HCT116 (cell line): ENCODE measurements at regions not wholly inside any gene's neighbourhood (a gene's known extent, or its start where the extent isn't known, plus 50 kb on each side); places are given as distances from the start of the nearest gene placed in this dataset.

Source experiments
- ATAC-seq: fragments of 200-7000 bp; cut with Tn5 transposase; 2 replicates; pipeline ENCODE4 v1.9.1; 2020; ENCODE audit warnings: mild to moderate bottlenecking, moderate library complexity
- BruUV-seq: library from RNA; stranded (reverse); fragments of 400-500 nt; replicated peaks from 2 replicates; lab custom pipeline; 2021; lab: Mats Ljungman, UMichigan
- CTCF ChIA-PET: fragments of 300-600 bp; sonication (Branson Sonifier 250); formaldehyde crosslinking; loops from one replicate; lab custom pipeline; 2021; ENCODE audit warnings: antibody characterized with exemption; lab: Charles Lee
- POLR2A ChIA-PET: fragments of 300-600, 350-600 bp; sonication (Branson Sonifier 250); formaldehyde crosslinking; loops from one replicate; lab custom pipeline; 2021; ENCODE audit warnings: antibody characterized with exemption; lab: Charles Lee
- RAD21 ChIA-PET, 2 experiments: fragments of 300-600 bp; sonication (Branson Sonifier 250); formaldehyde crosslinking; loops; one replicate each; lab custom pipeline; 2023; ENCODE audit warnings: low total read pairs in 2 of 2; ENCODE audit not compliant: uncharacterized antibody in 2 of 2, unreplicated experiment in 2 of 2, low non-redundant PET in 1 of 2; lab: Charles Lee
- DNase-seq: peaks from one replicate; pipeline ENCODE4 v3.0.0-alpha.2; 2010; ENCODE audit warnings: low read depth, low spot score
- H2AFZ ChIP-seq: fragments of 200-600 bp; shearing (Covaris generic), sonication (generic); 2 replicates; pipeline ENCODE4 v1.6.1; 2017; ENCODE audit warnings: low read depth, mixed run types, mixed read lengths, antibody characterized with exemption, low read length; ENCODE audit not compliant: poor library complexity, severe bottlenecking
- H3K27ac ChIP-seq: 2 replicates; pipeline ENCODE4 v1.5.1; 2012; ENCODE audit warnings: low read depth, low read length
- H3K27me3 ChIP-seq: fragments of 200-600 bp; sonication (generic); 2 replicates; pipeline ENCODE4 v1.6.1; 2016; ENCODE audit warnings: mixed run types, low read length, mixed read lengths; ENCODE audit not compliant: insufficient read depth
- H3K36me3 ChIP-seq, 2 experiments: fragments of 200-500 bp in 1 of 2; fragments of 200-600 bp in 1 of 2; sonication (Bioruptor generic) in 1 of 2; sonication (generic) in 1 of 2; 2 replicates each; pipeline versions ENCODE4 v1.5.1 to v1.6.1; 2014 to 2016; ENCODE audit warnings: low read length in 2 of 2, inconsistent platforms in 1 of 2, mixed read lengths in 1 of 2, mixed run types in 1 of 2; ENCODE audit not compliant: insufficient read depth in 2 of 2, control insufficient read depth in 1 of 2
- H3K4me1 ChIP-seq, 2 experiments: fragments of 200-600 bp in 1 of 2; sonication (generic) in 1 of 2; 2 replicates each; pipeline versions ENCODE4 v1.5.1 to v1.6.1; 2012 to 2017; ENCODE audit warnings: low read length in 2 of 2, inconsistent platforms in 1 of 2, mild to moderate bottlenecking in 1 of 2, mixed read lengths in 1 of 2, mixed run types in 1 of 2, moderate library complexity in 1 of 2; ENCODE audit not compliant: insufficient read depth in 2 of 2, control insufficient read depth in 1 of 2
- H3K4me2 ChIP-seq: fragments of 200-600 bp; sonication (generic); 2 replicates; pipeline ENCODE4 v1.6.1; 2017; ENCODE audit warnings: mixed run types, low read length, mixed read lengths
- H3K4me3 ChIP-seq, 2 experiments: fragments of 200-600 bp in 1 of 2; sonication (generic) in 1 of 2; replicated peaks in 1 of 2; 2 replicates each; pipeline ENCODE4 v1.5.1; 2011 to 2016; ENCODE audit warnings: low read length in 2 of 2, control low read depth in 1 of 2, low read depth in 1 of 2, mild to moderate bottlenecking in 1 of 2, mixed read lengths in 1 of 2, mixed run types in 1 of 2
- H3K79me2 ChIP-seq: fragments of 200-600 bp; sonication (generic); 2 replicates; pipeline ENCODE4 v1.6.1; 2017; ENCODE audit warnings: mild to moderate bottlenecking, mixed run types, low read length, moderate library complexity, mixed read lengths; ENCODE audit not compliant: insufficient read depth
- H3K9ac ChIP-seq: fragments of 200-600 bp; sonication (generic); 2 replicates; pipeline ENCODE4 v1.6.1; 2016; ENCODE audit warnings: low read length, mixed read lengths
- H3K9me2 ChIP-seq: fragments of 200-600 bp; sonication (generic), shearing (Covaris generic); 2 replicates; pipeline ENCODE4 v1.6.1; 2017; ENCODE audit warnings: mixed run types, mild to moderate bottlenecking, moderate library complexity; ENCODE audit not compliant: insufficient read depth
- H3K9me3 ChIP-seq, 2 experiments: fragments of 200-500 bp in 1 of 2; fragments of 200-600 bp in 1 of 2; sonication (Bioruptor generic) in 1 of 2; sonication (generic) in 1 of 2; 2 replicates each; pipeline ENCODE4 v1.6.1; 2014 to 2017; ENCODE audit warnings: low read length in 2 of 2, mixed read lengths in 2 of 2, inconsistent platforms in 1 of 2, low read depth in 1 of 2, mild to moderate bottlenecking in 1 of 2, mixed run types in 1 of 2, moderate library complexity in 1 of 2; ENCODE audit not compliant: control insufficient read depth in 1 of 2, insufficient read depth in 1 of 2
- H4K20me1 ChIP-seq: fragments of 200-600 bp; sonication (generic), shearing (Covaris generic); 2 replicates; pipeline ENCODE4 v1.6.1; 2017; ENCODE audit warnings: mixed run types, mild to moderate bottlenecking, moderate library complexity; ENCODE audit not compliant: insufficient read depth
- CEBPB ChIP-seq: IDR thresholded peaks from 2 replicates; pipeline ENCODE4 v1.6.1; 2012; ENCODE audit warnings: low read depth
- CTCF ChIP-seq, 3 experiments: fragments of 200-600 bp in 1 of 3; sonication (generic) in 1 of 3; IDR thresholded peaks in 2 of 3; conservative IDR thresholded peaks in 1 of 3; 2 replicates each; pipeline ENCODE4 v1.5.1; 2012 to 2017; ENCODE audit warnings: low read depth in 2 of 3, low read length in 2 of 3, antibody characterized with exemption in 1 of 3, borderline replicate concordance in 1 of 3, control low read depth in 1 of 3, mild to moderate bottlenecking in 1 of 3, mixed read lengths in 1 of 3, mixed run types in 1 of 3, moderate library complexity in 1 of 3; ENCODE audit not compliant: insufficient read depth in 1 of 3
- EGR1 ChIP-seq: IDR thresholded peaks from 2 replicates; pipeline ENCODE4 v1.6.1; 2012; ENCODE audit warnings: low read depth
- ELF1 ChIP-seq: IDR thresholded peaks from 2 replicates; pipeline ENCODE4 v1.6.1; 2012; ENCODE audit warnings: low read depth, borderline replicate concordance
- FOSL1 ChIP-seq: IDR thresholded peaks from 2 replicates; pipeline ENCODE4 v1.6.1; 2012; ENCODE audit warnings: low read depth
- JUND ChIP-seq: IDR thresholded peaks from 2 replicates; pipeline ENCODE4 v1.6.1; 2012
- POLR2A ChIP-seq: IDR thresholded peaks from 2 replicates; pipeline ENCODE4 v1.7.0; 2011; ENCODE audit warnings: borderline replicate concordance; ENCODE audit not compliant: insufficient read depth, insufficient read length; ENCODE audit errors: extremely low read depth
- POLR2AphosphoS5 ChIP-seq: IDR thresholded peaks from 2 replicates; pipeline ENCODE4 v1.6.1; 2011; ENCODE audit warnings: mild to moderate bottlenecking, low read depth, low read length, moderate library complexity
- RAD21 ChIP-seq: IDR thresholded peaks from 2 replicates; pipeline ENCODE4 v1.6.1; 2012; ENCODE audit warnings: low read depth, mild to moderate bottlenecking
- REST ChIP-seq: IDR thresholded peaks from 2 replicates; pipeline ENCODE4 v1.6.1; 2012; ENCODE audit warnings: low read depth
- SIN3A ChIP-seq: IDR thresholded peaks from 2 replicates; pipeline ENCODE4 v1.6.1; 2012; ENCODE audit warnings: low read depth
- SP1 ChIP-seq: IDR thresholded peaks from 2 replicates; pipeline ENCODE4 v1.6.1; 2012; ENCODE audit warnings: low read depth
- SRF ChIP-seq: IDR thresholded peaks from 2 replicates; pipeline ENCODE4 v1.6.1; 2012; ENCODE audit warnings: low read depth
- YY1 ChIP-seq: IDR thresholded peaks from 2 replicates; pipeline ENCODE4 v1.6.1; 2011; ENCODE audit warnings: low read length, low read depth, moderate library complexity, mild to moderate bottlenecking; ENCODE audit not compliant: insufficient replicate concordance; ENCODE audit errors: extremely low read depth
- intact Hi-C: fragments of 100-400 bp; cut with micrococcal nuclease; formaldehyde crosslinking; loops from 2 replicates; pipeline ENCODE4 v1.10.0; 2022

GRCh38 chr10:130244928-130245495 is 108.8 kb downstream of the GLRX3 start:
- H3K27me3 ChIP-seq, result no peaks in the 10 kb centered on the region
- no peaks in the 10 kb centered on the region for H3K36me3 ChIP-seq
- ChIA-PET CTCF (no interaction called here), POLR2A (no interaction called here), RAD21 (no interaction called here)
- H3K4me1 ChIP-seq, result no peaks in the 10 kb centered on the region
- H3K4me3 ChIP-seq, result no peak overlapping the region
- no peak overlapping the region for H2AFZ ChIP-seq
- no peak overlapping the region for H3K4me2 ChIP-seq
- TF ChIP-seq CTCF (IDR thresholded peaks at IDR 0.05 in 2 of 3, conservative IDR thresholded peaks at IDR 0.05 in 1 of 3; ENCODE audit: borderline replicate concordance in 1 of 3, insufficient read depth in 1 of 3, low read depth in 2 of 3, low read length in 2 of 3), result no peak
- TF ChIP-seq EGR1, result no peak
- TF ChIP-seq SRF, result no peak
- TF ChIP-seq SP1, result no peak
- TF ChIP-seq CEBPB, result no peak
- no peak for TF ChIP-seq FOSL1
- TF ChIP-seq REST, result no peak
- TF ChIP-seq SIN3A, result no peak
- no peak for TF ChIP-seq RAD21
- TF ChIP-seq ELF1, result no peak
- no peak for TF ChIP-seq JUND
- no peak for TF ChIP-seq POLR2AphosphoS5
- TF ChIP-seq POLR2A, result no peak
- TF ChIP-seq YY1, result no peak
- no peaks in the 10 kb centered on the region for H3K9me3 ChIP-seq
- no peak overlapping the region for H3K9ac ChIP-seq
- ATAC-seq (no peak), DNase-seq (no peak)
- no peaks in the 10 kb centered on the region for H3K9me2 ChIP-seq
- H3K79me2 ChIP-seq, result no peaks in the 10 kb centered on the region
- H3K27ac ChIP-seq, result no peak overlapping the region
- intact Hi-C loops, result no loop called here
- H4K20me1 ChIP-seq, result no peaks in the 10 kb centered on the region
- no TSS peak for BruUV-seq
